Neural progenitor cell (in vitro differentiated cells): ENCODE measurements at regions not wholly inside any gene's neighbourhood (a gene's known extent, or its start where the extent isn't known, plus 50 kb on each side); places are given as distances from the start of the nearest gene placed in this dataset.

Experiments
- EZH2 ChIP-seq: fragments of 200-600 bp; sonication (generic); IDR thresholded peaks from 2 replicates; pipeline ENCODE4 v1.6.1; 2017; ENCODE audit warnings: antibody characterized with exemption, mild to moderate bottlenecking, moderate library complexity
- TF ChIP-seq, protein P1 (sequence below): fragments of 200-600 bp; sonication (generic); IDR thresholded peaks from 2 replicates; pipeline ENCODE4 v1.5.1; 2017; ENCODE audit warnings: antibody characterized with exemption, mild to moderate bottlenecking

GRCh38 chr16:55925242-55925641 is 50.1 kb upstream of the CES5A start:
- TF ChIP-seq, protein P1, sequence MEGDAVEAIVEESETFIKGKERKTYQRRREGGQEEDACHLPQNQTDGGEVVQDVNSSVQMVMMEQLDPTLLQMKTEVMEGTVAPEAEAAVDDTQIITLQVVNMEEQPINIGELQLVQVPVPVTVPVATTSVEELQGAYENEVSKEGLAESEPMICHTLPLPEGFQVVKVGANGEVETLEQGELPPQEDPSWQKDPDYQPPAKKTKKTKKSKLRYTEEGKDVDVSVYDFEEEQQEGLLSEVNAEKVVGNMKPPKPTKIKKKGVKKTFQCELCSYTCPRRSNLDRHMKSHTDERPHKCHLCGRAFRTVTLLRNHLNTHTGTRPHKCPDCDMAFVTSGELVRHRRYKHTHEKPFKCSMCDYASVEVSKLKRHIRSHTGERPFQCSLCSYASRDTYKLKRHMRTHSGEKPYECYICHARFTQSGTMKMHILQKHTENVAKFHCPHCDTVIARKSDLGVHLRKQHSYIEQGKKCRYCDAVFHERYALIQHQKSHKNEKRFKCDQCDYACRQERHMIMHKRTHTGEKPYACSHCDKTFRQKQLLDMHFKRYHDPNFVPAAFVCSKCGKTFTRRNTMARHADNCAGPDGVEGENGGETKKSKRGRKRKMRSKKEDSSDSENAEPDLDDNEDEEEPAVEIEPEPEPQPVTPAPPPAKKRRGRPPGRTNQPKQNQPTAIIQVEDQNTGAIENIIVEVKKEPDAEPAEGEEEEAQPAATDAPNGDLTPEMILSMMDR, result no peak
- TF ChIP-seq EZH2, result no peak
